Activated T-cell treated with anti-CD3 and anti-CD28 coated beads, Interleukin-2, amount 50 U/mL, for 72 hours (primary cell): ENCODE measurements at regions not wholly inside any gene's neighbourhood (a gene's known extent, or its start where the extent isn't known, plus 50 kb on each side); places are given as distances from the start of the nearest gene placed in this dataset.
A peak's percentile ranks its signal among the peaks of the same experiment; 100 is the strongest.

Experiments
- ATAC-seq, 2 donors: fragments of 150-1000 bp; cut with Tn5 transposase; replicated peaks in 1 of 2; 2 replicates each; pipeline ENCODE4 v1.10.0; 2021; ENCODE audit warnings: moderate library complexity in 2 of 2, mild to moderate bottlenecking in 1 of 2
- DNase-seq, 2 donors: peaks; one replicate each; pipeline ENCODE4 v3.0.0; 2021 to 2022; ENCODE audit warnings: mixed read lengths in 1 of 2
- H3K27ac Mint-ChIP-seq: one replicate; pipeline ENCODE4 v1.8.0; 2022; ENCODE audit warnings: mild to moderate bottlenecking, moderate library complexity, mixed read lengths
- H3K27me3 Mint-ChIP-seq: one replicate; pipeline ENCODE4 v1.8.0; 2022; ENCODE audit warnings: low read depth, mixed read lengths
- H3K36me3 Mint-ChIP-seq, 2 donors: one replicate each; pipeline ENCODE4 v1.8.0; 2022; ENCODE audit warnings: mixed read lengths in 2 of 2, mild to moderate bottlenecking in 1 of 2; ENCODE audit not compliant: insufficient read depth in 2 of 2
- H3K4me1 Mint-ChIP-seq: one replicate; pipeline ENCODE4 v1.8.0; 2022; ENCODE audit warnings: low read depth, mixed read lengths
- H3K4me3 Mint-ChIP-seq, 2 donors: one replicate each; pipeline ENCODE4 v1.8.0; 2022; ENCODE audit warnings: mild to moderate bottlenecking in 2 of 2, mixed read lengths in 2 of 2, moderate library complexity in 2 of 2
- H3K9me3 Mint-ChIP-seq, 2 donors: one replicate each; pipeline ENCODE4 v1.8.0; 2022; ENCODE audit warnings: mixed read lengths in 2 of 2

- Mint-ChIP-seq H3K36me3 (no peaks in the 10 kb centered on the region), H3K4me3 (no peak overlapping the region), H3K4me1 (no peaks in the 10 kb centered on the region), H3K27me3 (no peaks in the 10 kb centered on the region), H3K27ac (peak overlapping the region; percentile 9), H3K9me3 (no peaks in the 10 kb centered on the region)
- ATAC-seq (peak in 1 of 2 donors; percentile 69), DNase-seq (no peak)
Observed at GRCh38 chr4:107133965-107134653, 98.0 kb upstream of the DKK2 start.

GRCh38 chr4:107131295-107131694 is 95.2 kb upstream of the DKK2 start:
- peaks cover 8% of the 10 kb centered on the region for H3K27me3 Mint-ChIP-seq
- H3K4me1 Mint-ChIP-seq: no peaks in the 10 kb centered on the region
- H3K9me3 Mint-ChIP-seq: peaks cover 0 to 1% of the 10 kb centered on the region in 2 donors
- no peak overlapping the region for H3K4me3 Mint-ChIP-seq
- no peak overlapping the region for H3K27ac Mint-ChIP-seq
- DNase-seq (no peak), ATAC-seq (no peak)
- no peaks in the 10 kb centered on the region for H3K36me3 Mint-ChIP-seq

GRCh38 chr4:107130157-107130556 is 94.0 kb upstream of the DKK2 start:
- H3K4me1 Mint-ChIP-seq: no peaks in the 10 kb centered on the region
- no peak for ATAC-seq
- H3K4me3 Mint-ChIP-seq: no peak overlapping the region
- H3K9me3 Mint-ChIP-seq: peaks cover 0 to 1% of the 10 kb centered on the region in 2 donors
- DNase-seq: no peak
- peaks cover 8% of the 10 kb centered on the region for H3K27me3 Mint-ChIP-seq
- no peaks in the 10 kb centered on the region for H3K36me3 Mint-ChIP-seq
- no peak overlapping the region for H3K27ac Mint-ChIP-seq

- no peaks in the 10 kb centered on the region for H3K36me3 Mint-ChIP-seq
- H3K9me3 Mint-ChIP-seq: peaks cover 0 to 1% of the 10 kb centered on the region in 2 donors
- ATAC-seq: no peak
- H3K27ac Mint-ChIP-seq: no peak overlapping the region
- DNase-seq: no peak
- H3K27me3 Mint-ChIP-seq: peaks cover 8% of the 10 kb centered on the region
- H3K4me3 Mint-ChIP-seq: no peak overlapping the region
- no peaks in the 10 kb centered on the region for H3K4me1 Mint-ChIP-seq
Observed at GRCh38 chr4:107129611-107130010, 93.5 kb upstream of the DKK2 start.

- H3K27ac Mint-ChIP-seq: no peak overlapping the region
- DNase-seq: no peak
- H3K4me3 Mint-ChIP-seq: no peak overlapping the region
- H3K4me1 Mint-ChIP-seq: no peaks in the 10 kb centered on the region
- H3K9me3 Mint-ChIP-seq: peaks cover 1% of the 10 kb centered on the region in 2 donors
- peaks cover 8% of the 10 kb centered on the region for H3K27me3 Mint-ChIP-seq
- ATAC-seq: no peak
- no peaks in the 10 kb centered on the region for H3K36me3 Mint-ChIP-seq
Observed at GRCh38 chr4:107129076-107129475, 93.0 kb upstream of the DKK2 start.

- peaks cover 8% of the 10 kb centered on the region for H3K27me3 Mint-ChIP-seq
- no peak for DNase-seq
- H3K4me3 Mint-ChIP-seq: no peak overlapping the region
- ATAC-seq: no peak
- H3K9me3 Mint-ChIP-seq: peaks cover 1 to 2% of the 10 kb centered on the region in 2 donors
- H3K36me3 Mint-ChIP-seq: no peaks in the 10 kb centered on the region
- H3K4me1 Mint-ChIP-seq: no peaks in the 10 kb centered on the region
- no peak overlapping the region for H3K27ac Mint-ChIP-seq
Observed at GRCh38 chr4:107128116-107128515, 92.0 kb upstream of the DKK2 start.

- no peaks in the 10 kb centered on the region for H3K4me1 Mint-ChIP-seq
- peaks cover 1 to 2% of the 10 kb centered on the region in 2 donors for H3K9me3 Mint-ChIP-seq
- no peaks in the 10 kb centered on the region for H3K36me3 Mint-ChIP-seq
- ATAC-seq (no peak), DNase-seq (no peak)
- no peak overlapping the region for H3K27ac Mint-ChIP-seq
- peaks cover 8% of the 10 kb centered on the region for H3K27me3 Mint-ChIP-seq
- H3K4me3 Mint-ChIP-seq: no peak overlapping the region
Observed at GRCh38 chr4:107125496-107125895, 89.4 kb upstream of the DKK2 start.

GRCh38 chr4:107122736-107123135 is 86.6 kb upstream of the DKK2 start:
- peaks cover 1 to 2% of the 10 kb centered on the region in 2 donors for H3K9me3 Mint-ChIP-seq
- no peak for DNase-seq
- H3K27ac Mint-ChIP-seq: no peak overlapping the region
- H3K27me3 Mint-ChIP-seq: peaks cover 6% of the 10 kb centered on the region
- H3K4me3 Mint-ChIP-seq: no peak overlapping the region
- H3K4me1 Mint-ChIP-seq: no peaks in the 10 kb centered on the region
- no peak for ATAC-seq
- no peaks in the 10 kb centered on the region for H3K36me3 Mint-ChIP-seq

- no peaks in the 10 kb centered on the region for H3K36me3 Mint-ChIP-seq
Observed at GRCh38 chr4:107120661-107121060, 84.5 kb upstream of the DKK2 start.

GRCh38 chr4:107117726-107118125 is 81.6 kb upstream of the DKK2 start:
- peaks cover 2% of the 10 kb centered on the region in 2 donors for H3K9me3 Mint-ChIP-seq
- ATAC-seq: no peak
- H3K27me3 Mint-ChIP-seq: no peaks in the 10 kb centered on the region
- no peak overlapping the region for H3K4me3 Mint-ChIP-seq
- no peaks in the 10 kb centered on the region for H3K4me1 Mint-ChIP-seq
- no peaks in the 10 kb centered on the region for H3K36me3 Mint-ChIP-seq
- DNase-seq: no peak
- no peak overlapping the region for H3K27ac Mint-ChIP-seq

More at GRCh38 chr4:107120661-107121060, 84.5 kb upstream of the DKK2 start:
- Mint-ChIP-seq H3K27me3 (no peaks in the 10 kb centered on the region), H3K4me1 (no peaks in the 10 kb centered on the region), H3K9me3 (peaks cover 2 to 4% of the 10 kb centered on the region in 2 donors), H3K27ac (no peak overlapping the region), H3K4me3 (no peak overlapping the region)
- ATAC-seq (no peak), DNase-seq (no peak)

- ATAC-seq (no peak), DNase-seq (no peak)
- H3K27ac Mint-ChIP-seq: no peak overlapping the region
- H3K4me3 Mint-ChIP-seq: no peak overlapping the region
- no peaks in the 10 kb centered on the region for H3K4me1 Mint-ChIP-seq
- H3K9me3 Mint-ChIP-seq: peaks cover 3% of the 10 kb centered on the region in 2 donors
- no peaks in the 10 kb centered on the region for H3K27me3 Mint-ChIP-seq
- H3K36me3 Mint-ChIP-seq: no peaks in the 10 kb centered on the region
Observed at GRCh38 chr4:107115185-107115847, 79.2 kb upstream of the DKK2 start.

- H3K27ac Mint-ChIP-seq: no peak overlapping the region
- DNase-seq: no peak
- H3K4me1 Mint-ChIP-seq: no peaks in the 10 kb centered on the region
- H3K4me3 Mint-ChIP-seq: no peak overlapping the region
- peaks cover 3% of the 10 kb centered on the region in 2 donors for H3K9me3 Mint-ChIP-seq
- H3K27me3 Mint-ChIP-seq: no peaks in the 10 kb centered on the region
- no peaks in the 10 kb centered on the region for H3K36me3 Mint-ChIP-seq
- ATAC-seq: no peak
Observed at GRCh38 chr4:107114059-107114458, 77.9 kb upstream of the DKK2 start.

GRCh38 chr4:107098401-107098800 is 62.3 kb upstream of the DKK2 start:
- no peaks in the 10 kb centered on the region for H3K27me3 Mint-ChIP-seq
- H3K27ac Mint-ChIP-seq: no peak overlapping the region

GRCh38 chr4:107094976-107095375 is 58.9 kb upstream of the DKK2 start:
- Mint-ChIP-seq H3K27ac (no peak overlapping the region), H3K36me3 (no peaks in the 10 kb centered on the region), H3K9me3 (peaks cover 0 to 2% of the 10 kb centered on the region in 2 donors), H3K4me1 (no peaks in the 10 kb centered on the region), H3K4me3 (no peak overlapping the region), H3K27me3 (no peaks in the 10 kb centered on the region)
- ATAC-seq (no peak), DNase-seq (no peak)

More at GRCh38 chr4:107098401-107098800, 62.3 kb upstream of the DKK2 start:
- H3K36me3 Mint-ChIP-seq: no peaks in the 10 kb centered on the region
- ATAC-seq (no peak), DNase-seq (no peak)
- H3K9me3 Mint-ChIP-seq: no peaks in the 10 kb centered on the region
- no peaks in the 10 kb centered on the region for H3K4me1 Mint-ChIP-seq
- H3K4me3 Mint-ChIP-seq: no peak overlapping the region
